ENCODE measurements at regions not wholly inside any gene's neighbourhood (a gene's known extent, or its start where the extent isn't known, plus 50 kb on each side); places are given as distances from the start of the nearest gene placed in this dataset.

DNA sequence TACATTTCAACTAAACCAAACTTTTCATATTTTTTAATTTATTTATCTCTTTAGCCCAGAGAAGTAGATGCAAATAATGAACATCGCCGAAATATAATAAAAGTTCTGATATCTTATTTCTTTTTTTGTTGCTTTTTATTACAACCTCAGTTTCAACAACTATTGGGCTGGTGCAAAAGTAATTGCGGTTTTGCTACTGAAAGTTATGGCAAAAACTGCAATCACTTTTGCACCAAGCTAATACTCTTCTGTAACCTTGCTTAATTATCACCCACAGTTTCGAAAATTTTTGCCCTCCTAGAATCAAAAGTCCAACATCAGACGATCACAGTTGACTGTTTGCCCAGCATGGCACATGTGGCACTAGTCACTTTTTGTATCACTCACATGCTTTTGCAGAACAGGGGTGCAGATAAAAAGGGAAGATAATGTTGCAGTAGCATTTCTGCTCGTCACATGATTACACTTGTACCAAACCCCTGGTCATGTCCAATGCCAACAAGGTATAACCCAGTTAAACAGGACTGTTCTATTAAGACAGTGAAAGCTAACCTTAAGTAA is 242.4 kb upstream of the GALNT5 start:
- TF ChIP-seq CTCF (IDR thresholded peaks at IDR 0.05) (no peak), POLR2A (IDR thresholded peaks at IDR 0.05) (no peak)

Data from testis (tissue), 2 donors.